ENCODE measurements at regions not wholly inside any gene's neighbourhood (a gene's known extent, or its start where the extent isn't known, plus 50 kb on each side); places are given as distances from the start of the nearest gene placed in this dataset.

- TF ChIP-seq CTCF (conservative IDR thresholded peaks at IDR 0.05 in 1 of 2, IDR thresholded peaks at IDR 0.05 in 1 of 2; ENCODE audit: low read depth in 1 of 2, low read length in 2 of 2) = no peak
- no peak for TF ChIP-seq EZH2 (IDR thresholded peaks at IDR 0.05; ENCODE audit: low read length, missing control alignments)
Measured at GRCh38 chr12:105667973-105668743, 337.7 kb downstream of the C12orf75 start.

All from fibroblast of lung (primary cell).